HS-5 (cell line): ENCODE measurements at regions not wholly inside any gene's neighbourhood (a gene's known extent, or its start where the extent isn't known, plus 50 kb on each side); places are given as distances from the start of the nearest gene placed in this dataset.

Experiments
- DNase-seq: peaks from one replicate; pipeline ENCODE4 v3.0.0-alpha.2; 2012; ENCODE audit warnings: low read depth

- no peak for DNase-seq
Measured at GRCh38 chr9:3161912-3162311, 318.0 kb upstream of the PUM3 start.

- no peak for DNase-seq
Measured at GRCh38 chr9:3157011-3157410, 313.1 kb upstream of the PUM3 start.

GRCh38 chr9:3151672-3152576, 308.0 kb upstream of the PUM3 start:
- no peak for DNase-seq

- no peak for DNase-seq
Measured at GRCh38 chr9:3150074-3150473, 306.2 kb upstream of the PUM3 start.

GRCh38 chr9:3138231-3139229, 294.6 kb upstream of the PUM3 start:
- peak; percentile 10 for DNase-seq

GRCh38 chr9:3137347-3137695, 293.4 kb upstream of the PUM3 start:
- no peak for DNase-seq

- no peak for DNase-seq
Measured at GRCh38 chr9:3136686-3137346, 292.9 kb upstream of the PUM3 start.

- no peak for DNase-seq
Measured at GRCh38 chr9:3136230-3136629, 292.3 kb upstream of the PUM3 start.

GRCh38 chr9:3127564-3127963, 283.7 kb upstream of the PUM3 start:
- no peak for DNase-seq

GRCh38 chr9:3125602-3126405, 281.9 kb upstream of the PUM3 start:
- no peak for DNase-seq

GRCh38 chr9:3124001-3124400, 280.1 kb upstream of the PUM3 start:
- no peak for DNase-seq

- DNase-seq: no peak
Measured at GRCh38 chr9:3118081-3118480, 274.2 kb upstream of the PUM3 start.

- DNase-seq: no peak
Measured at GRCh38 chr9:3099646-3100045, 255.8 kb upstream of the PUM3 start.

- no peak for DNase-seq
Measured at GRCh38 chr9:3088219-3088618, 244.3 kb upstream of the PUM3 start.

GRCh38 chr9:3087697-3088096, 243.8 kb upstream of the PUM3 start:
- no peak for DNase-seq

GRCh38 chr9:3080951-3081350, 237.1 kb upstream of the PUM3 start:
- DNase-seq: no peak

GRCh38 chr9:3074247-3074646, 230.4 kb upstream of the PUM3 start:
- no peak for DNase-seq

GRCh38 chr9:3066591-3066990, 222.7 kb upstream of the PUM3 start:
- no peak for DNase-seq

- no peak for DNase-seq
Measured at GRCh38 chr9:3059781-3060468, 216.0 kb upstream of the PUM3 start.

GRCh38 chr9:3058409-3058808, 214.5 kb upstream of the PUM3 start:
- DNase-seq: no peak

GRCh38 chr9:3054017-3054586, 210.2 kb upstream of the PUM3 start:
- no peak for DNase-seq
